Adrenal gland (tissue), 9 donors: ENCODE measurements at regions not wholly inside any gene's neighbourhood (a gene's known extent, or its start where the extent isn't known, plus 50 kb on each side); places are given as distances from the start of the nearest gene placed in this dataset.

Source experiments
- DNase-seq, 7 donors: peaks; one replicate each; pipeline ENCODE4 v3.0.0-alpha.2; 2019 to 2020
- H3K27ac ChIP-seq, 5 donors: fragments of 200-600 bp; sonication (generic) in 4 of 5; 1 replicate in 3 of 5; 2 replicates in 2 of 5; pipeline versions ENCODE4 v1.5.1 to v1.8.0; 2016 to 2020; ENCODE audit warnings: mild to moderate bottlenecking in 1 of 5
- H3K27me3 ChIP-seq: fragments of 200-600 bp; 2 replicates; pipeline ENCODE4 v1.8.0; 2021
- H3K36me3 ChIP-seq, 2 donors: fragments of 200-600 bp; replicated peaks in 1 of 2; 1 replicate in 1 of 2; 2 replicates in 1 of 2; pipeline versions ENCODE4 v1.5.1 to v1.8.0; 2018 to 2022
- H3K4me1 ChIP-seq, 2 donors: fragments of 200-600 bp; replicated peaks in 1 of 2; 1 replicate in 1 of 2; 2 replicates in 1 of 2; pipeline versions ENCODE4 v1.5.1 to v1.8.0; 2018 to 2021
- H3K4me3 ChIP-seq, 4 donors: fragments of 200-600 bp; sonication (generic) in 3 of 4; one replicate each; pipeline ENCODE4 v1.5.1; 2016 to 2018
- H3K9me3 ChIP-seq, 3 donors: fragments of 200-600 bp; sonication (generic) in 1 of 3; replicated peaks in 1 of 3; 1 replicate in 2 of 3; 2 replicates in 1 of 3; pipeline versions ENCODE4 v1.5.1 to v1.8.0; 2016 to 2021
- POLR2A ChIP-seq, 2 donors: fragments of 450-650 bp; IDR thresholded peaks; one replicate each; pipeline ENCODE4 v1.6.1; 2017; ENCODE audit warnings: antibody characterized with exemption in 2 of 2, mild to moderate bottlenecking in 2 of 2, moderate library complexity in 1 of 2
- WGBS, 4 donors: extraction: QIAGEN DNeasy Blood & Tissue Kit in 2 of 4; methylation state at CpG; one replicate each; pipeline versions ENCODE4 v1.1.5 to v1.1.7; 2013 to 2017; 5-methylcytosine and 5-hydroxymethylcytosine counted together
- intact Hi-C, 2 donors: fragments of 100-400 bp; cut with DNase I; formaldehyde crosslinking; loops; one replicate each; pipeline versions ENCODE4 v1.14.1 to v1.15.0; 2022 to 2023
- small RNA-seq, 2 donors: library from RNA; depleted of rRNA; stranded (forward); fragments of <200 nt; gene quantifications; one replicate each; pipeline ENCODE3, GENCODE V24; 2016
- TF ChIP-seq, protein P1 (sequence below), 6 experiments: fragments of 450-650 bp in 4 of 6; fragments of 200-600 bp in 2 of 6; sonication (generic) in 1 of 6; IDR thresholded peaks; 1 replicate in 5 of 6; 2 replicates in 1 of 6; pipeline versions ENCODE4 v1.5.1 to v1.8.0; 2016 to 2021; ENCODE audit warnings: antibody characterized with exemption in 6 of 6, mild to moderate bottlenecking in 2 of 6, moderate library complexity in 1 of 6
- donor health status: healthy with polysubstance abuse.
- donor health status: Bipolar disorder and iron deficiency.
- donor health status: DM: yes; HTN: yes; CAD: no.
- donor health status: DM: no; HTN: no; CAD: no.
- donor health status: DM: no; HTN: no; CAD: no.

GRCh38 chr6:168719901-168720300 is 278.9 kb downstream of the SMOC2 start:
- peak in 1 of 7 donors; percentile 29 for DNase-seq
- Histone ChIP-seq H3K36me3 (no peaks in the 10 kb centered on the region), H3K4me1 (no peaks in the 10 kb centered on the region), H3K9me3 (no peaks in the 10 kb centered on the region), H3K27me3 (no peaks in the 10 kb centered on the region), H3K27ac (no peak overlapping the region), H3K4me3 (no peak overlapping the region)
- 64 to 78% (median 76%) methylated on average over 5 of the region's 5 CpGs for WGBS, 4 donors
- intact Hi-C loops, result no loop called here
- TF ChIP-seq, protein P1, sequence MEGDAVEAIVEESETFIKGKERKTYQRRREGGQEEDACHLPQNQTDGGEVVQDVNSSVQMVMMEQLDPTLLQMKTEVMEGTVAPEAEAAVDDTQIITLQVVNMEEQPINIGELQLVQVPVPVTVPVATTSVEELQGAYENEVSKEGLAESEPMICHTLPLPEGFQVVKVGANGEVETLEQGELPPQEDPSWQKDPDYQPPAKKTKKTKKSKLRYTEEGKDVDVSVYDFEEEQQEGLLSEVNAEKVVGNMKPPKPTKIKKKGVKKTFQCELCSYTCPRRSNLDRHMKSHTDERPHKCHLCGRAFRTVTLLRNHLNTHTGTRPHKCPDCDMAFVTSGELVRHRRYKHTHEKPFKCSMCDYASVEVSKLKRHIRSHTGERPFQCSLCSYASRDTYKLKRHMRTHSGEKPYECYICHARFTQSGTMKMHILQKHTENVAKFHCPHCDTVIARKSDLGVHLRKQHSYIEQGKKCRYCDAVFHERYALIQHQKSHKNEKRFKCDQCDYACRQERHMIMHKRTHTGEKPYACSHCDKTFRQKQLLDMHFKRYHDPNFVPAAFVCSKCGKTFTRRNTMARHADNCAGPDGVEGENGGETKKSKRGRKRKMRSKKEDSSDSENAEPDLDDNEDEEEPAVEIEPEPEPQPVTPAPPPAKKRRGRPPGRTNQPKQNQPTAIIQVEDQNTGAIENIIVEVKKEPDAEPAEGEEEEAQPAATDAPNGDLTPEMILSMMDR (IDR thresholded peaks at IDR 0.05), result no peak
- no peak for TF ChIP-seq POLR2A (IDR thresholded peaks at IDR 0.05)

DNA sequence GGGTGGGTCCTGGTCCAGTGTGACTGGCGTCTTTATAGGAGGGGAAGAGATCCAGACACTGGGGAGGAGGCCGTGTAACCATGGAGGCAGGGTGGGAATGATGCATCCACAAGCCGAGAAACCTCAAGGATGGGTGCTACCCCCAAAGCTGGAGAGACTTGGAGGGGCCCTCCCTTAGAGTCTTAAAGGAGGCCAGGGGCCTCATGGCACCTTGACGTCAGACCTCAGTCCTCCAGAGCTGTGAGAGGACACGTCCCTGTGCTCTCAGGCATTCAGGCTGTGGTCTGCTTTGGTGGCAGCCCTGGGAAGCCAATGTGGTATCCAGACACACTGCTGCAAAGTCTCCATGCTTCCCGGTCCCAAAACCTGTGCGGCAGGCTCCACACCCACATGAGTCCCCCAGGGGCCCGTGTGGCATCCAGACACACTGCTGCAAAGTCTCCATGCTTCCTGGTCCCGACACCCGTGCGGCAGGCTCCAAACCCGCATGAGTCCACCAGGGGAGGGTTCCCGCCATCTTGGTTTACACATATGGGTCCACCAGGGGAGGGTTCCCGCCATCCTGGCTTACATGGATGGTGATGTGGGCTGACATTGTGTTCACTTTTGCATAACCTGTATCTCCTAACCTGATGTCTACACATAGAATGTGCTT is 278.0 kb downstream of the SMOC2 start:
- peak in 1 of 7 donors; percentile 29 for DNase-seq
- no peaks in the 10 kb centered on the region for H3K4me1 ChIP-seq
- H3K36me3 ChIP-seq, result no peaks in the 10 kb centered on the region
- 76 to 92% (median 87%) methylated on average over 6 to 14 of the region's 14 CpGs for WGBS, 4 donors
- no peaks in the 10 kb centered on the region for H3K9me3 ChIP-seq
- no peak overlapping the region for H3K4me3 ChIP-seq
- no peak overlapping the region for H3K27ac ChIP-seq
- no peaks in the 10 kb centered on the region for H3K27me3 ChIP-seq
- TF ChIP-seq, protein P1 (IDR thresholded peaks at IDR 0.05), result no peak
- TF ChIP-seq POLR2A (IDR thresholded peaks at IDR 0.05), result no peak
- intact Hi-C loops, result no loop called here

Small RNA genes in the stretch of these regions (small RNA-seq; reads per million reads assigned to genes)
- 0 reads per million in 2 donors for gene AL513210.1
